ENCODE measurements at regions not wholly inside any gene's neighbourhood (a gene's known extent, or its start where the extent isn't known, plus 50 kb on each side); places are given as distances from the start of the nearest gene placed in this dataset.
"Not testable (repeated sequence)": the region's sequence is repeated elsewhere in the genome, so short reads cannot be mapped to it uniquely, and the experiment has no call there.

- Histone ChIP-seq H3K27me3 (ENCODE audit: low read depth, low read length) (no peaks in the 10 kb centered on the region), H3K36me3 (ENCODE audit: control insufficient read depth in 1 of 2, insufficient read depth in 2 of 2, low read length in 2 of 2) (no peaks in the 10 kb centered on the region), H3K27ac (ENCODE audit: low read length) (no peak overlapping the region), H3K4me1 (ENCODE audit: control insufficient read depth in 1 of 2, insufficient read depth in 2 of 2, low read length in 2 of 2) (peaks cover 0 to 19% of the 10 kb centered on the region in 2 donors), H3K9me3 (ENCODE audit: control insufficient read depth in 1 of 2, low read length in 2 of 2) (no peaks in the 10 kb centered on the region), H3K4me3 (ENCODE audit: low read depth in 1 of 2, low read length in 2 of 2) (no peak overlapping the region)
Measured at GRCh38 chr2:58425368-58425767, 184.2 kb upstream of the FANCL start.

GRCh38 chr2:58419983-58420382, 178.9 kb upstream of the FANCL start:
- Histone ChIP-seq H3K4me1 (ENCODE audit: control insufficient read depth in 1 of 2, insufficient read depth in 2 of 2, low read length in 2 of 2) (no peaks in the 10 kb centered on the region), H3K9me3 (ENCODE audit: control insufficient read depth in 1 of 2, low read length in 2 of 2) (no peaks in the 10 kb centered on the region), H3K27me3 (ENCODE audit: low read depth, low read length) (no peaks in the 10 kb centered on the region), H3K27ac (ENCODE audit: low read length) (no peak overlapping the region), H3K4me3 (ENCODE audit: low read depth in 1 of 2, low read length in 2 of 2) (no peak overlapping the region), H3K36me3 (ENCODE audit: control insufficient read depth in 1 of 2, insufficient read depth in 2 of 2, low read length in 2 of 2) (no peaks in the 10 kb centered on the region)

- Histone ChIP-seq H3K4me1 (ENCODE audit: control insufficient read depth in 1 of 2, insufficient read depth in 2 of 2, low read length in 2 of 2) (no peaks in the 10 kb centered on the region), H3K9me3 (ENCODE audit: control insufficient read depth in 1 of 2, low read length in 2 of 2) (no peaks in the 10 kb centered on the region), H3K4me3 (ENCODE audit: low read depth in 1 of 2, low read length in 2 of 2) (no peak overlapping the region), H3K36me3 (ENCODE audit: control insufficient read depth in 1 of 2, insufficient read depth in 2 of 2, low read length in 2 of 2) (no peaks in the 10 kb centered on the region), H3K27ac (ENCODE audit: low read length) (no peak overlapping the region), H3K27me3 (ENCODE audit: low read depth, low read length) (no peaks in the 10 kb centered on the region)
Measured at GRCh38 chr2:58416696-58417095, 175.6 kb upstream of the FANCL start.

- H3K27me3 ChIP-seq (ENCODE audit: low read depth, low read length) = no peaks in the 10 kb centered on the region
- no peaks in the 10 kb centered on the region for H3K36me3 ChIP-seq (ENCODE audit: control insufficient read depth in 1 of 2, insufficient read depth in 2 of 2, low read length in 2 of 2)
- no peak overlapping the region for H3K27ac ChIP-seq (ENCODE audit: low read length)
- no peaks in the 10 kb centered on the region for H3K9me3 ChIP-seq (ENCODE audit: control insufficient read depth in 1 of 2, low read length in 2 of 2)
- no peaks in the 10 kb centered on the region for H3K4me1 ChIP-seq (ENCODE audit: control insufficient read depth in 1 of 2, insufficient read depth in 2 of 2, low read length in 2 of 2)
- no peak overlapping the region for H3K4me3 ChIP-seq (ENCODE audit: low read depth in 1 of 2, low read length in 2 of 2)
Measured at GRCh38 chr2:58414506-58414905, 173.4 kb upstream of the FANCL start.

GRCh38 chr2:58410549-58410948, 169.4 kb upstream of the FANCL start:
- no peaks in the 10 kb centered on the region for H3K9me3 ChIP-seq (ENCODE audit: control insufficient read depth in 1 of 2, low read length in 2 of 2)
- H3K27me3 ChIP-seq (ENCODE audit: low read depth, low read length) = no peaks in the 10 kb centered on the region
- H3K36me3 ChIP-seq (ENCODE audit: control insufficient read depth in 1 of 2, insufficient read depth in 2 of 2, low read length in 2 of 2) = no peaks in the 10 kb centered on the region
- no peak overlapping the region for H3K4me3 ChIP-seq (ENCODE audit: low read depth in 1 of 2, low read length in 2 of 2)
- no peak overlapping the region for H3K27ac ChIP-seq (ENCODE audit: low read length)
- H3K4me1 ChIP-seq (ENCODE audit: control insufficient read depth in 1 of 2, insufficient read depth in 2 of 2, low read length in 2 of 2) = no peaks in the 10 kb centered on the region

- Histone ChIP-seq H3K27ac (ENCODE audit: low read length) (no peak overlapping the region), H3K4me3 (ENCODE audit: low read depth in 1 of 2, low read length in 2 of 2) (no peak overlapping the region), H3K9me3 (ENCODE audit: control insufficient read depth in 1 of 2, low read length in 2 of 2) (no peaks in the 10 kb centered on the region), H3K36me3 (ENCODE audit: control insufficient read depth in 1 of 2, insufficient read depth in 2 of 2, low read length in 2 of 2) (no peaks in the 10 kb centered on the region), H3K4me1 (ENCODE audit: control insufficient read depth in 1 of 2, insufficient read depth in 2 of 2, low read length in 2 of 2) (no peaks in the 10 kb centered on the region), H3K27me3 (ENCODE audit: low read depth, low read length) (no peaks in the 10 kb centered on the region)
Measured at GRCh38 chr2:58407487-58407886, 166.4 kb upstream of the FANCL start.

- H3K9me3 ChIP-seq (ENCODE audit: control insufficient read depth in 1 of 2, low read length in 2 of 2) = no peaks in the 10 kb centered on the region
- no peaks in the 10 kb centered on the region for H3K27me3 ChIP-seq (ENCODE audit: low read depth, low read length)
- H3K4me1 ChIP-seq (ENCODE audit: control insufficient read depth in 1 of 2, insufficient read depth in 2 of 2, low read length in 2 of 2) = no peaks in the 10 kb centered on the region
- H3K27ac ChIP-seq (ENCODE audit: low read length) = no peak overlapping the region
- no peaks in the 10 kb centered on the region for H3K36me3 ChIP-seq (ENCODE audit: control insufficient read depth in 1 of 2, insufficient read depth in 2 of 2, low read length in 2 of 2)
- no peak overlapping the region for H3K4me3 ChIP-seq (ENCODE audit: low read depth in 1 of 2, low read length in 2 of 2)
Measured at GRCh38 chr2:58405341-58405740, 164.2 kb upstream of the FANCL start.

- no peaks in the 10 kb centered on the region for H3K4me1 ChIP-seq (ENCODE audit: control insufficient read depth in 1 of 2, insufficient read depth in 2 of 2, low read length in 2 of 2)
Measured at GRCh38 chr2:58401936-58402335, 160.8 kb upstream of the FANCL start.

GRCh38 chr2:58398406-58398805, 157.3 kb upstream of the FANCL start:
- H3K27me3 ChIP-seq (ENCODE audit: low read depth, low read length) = no peaks in the 10 kb centered on the region

More at GRCh38 chr2:58401936-58402335, 160.8 kb upstream of the FANCL start:
- no peaks in the 10 kb centered on the region for H3K36me3 ChIP-seq (ENCODE audit: control insufficient read depth in 1 of 2, insufficient read depth in 2 of 2, low read length in 2 of 2)
- H3K9me3 ChIP-seq (ENCODE audit: control insufficient read depth in 1 of 2, low read length in 2 of 2) = no peaks in the 10 kb centered on the region
- no peak overlapping the region for H3K27ac ChIP-seq (ENCODE audit: low read length)
- H3K27me3 ChIP-seq (ENCODE audit: low read depth, low read length) = no peaks in the 10 kb centered on the region
- H3K4me3 ChIP-seq (ENCODE audit: low read depth in 1 of 2, low read length in 2 of 2) = no peak overlapping the region

GRCh38 chr2:58387701-58388100, 146.6 kb upstream of the FANCL start:
- Histone ChIP-seq H3K36me3 (ENCODE audit: control insufficient read depth in 1 of 2, insufficient read depth in 2 of 2, low read length in 2 of 2) (no peaks in the 10 kb centered on the region), H3K27ac (ENCODE audit: low read length) (no peak overlapping the region), H3K27me3 (ENCODE audit: low read depth, low read length) (no peaks in the 10 kb centered on the region), H3K4me3 (ENCODE audit: low read depth in 1 of 2, low read length in 2 of 2) (no peak overlapping the region), H3K9me3 (ENCODE audit: control insufficient read depth in 1 of 2, low read length in 2 of 2) (no peaks in the 10 kb centered on the region), H3K4me1 (ENCODE audit: control insufficient read depth in 1 of 2, insufficient read depth in 2 of 2, low read length in 2 of 2) (no peaks in the 10 kb centered on the region)

More at GRCh38 chr2:58398406-58398805, 157.3 kb upstream of the FANCL start:
- no peaks in the 10 kb centered on the region for H3K4me1 ChIP-seq (ENCODE audit: control insufficient read depth in 1 of 2, insufficient read depth in 2 of 2, low read length in 2 of 2)
- no peak overlapping the region for H3K27ac ChIP-seq (ENCODE audit: low read length)
- H3K4me3 ChIP-seq (ENCODE audit: low read depth in 1 of 2, low read length in 2 of 2) = no peak overlapping the region
- H3K36me3 ChIP-seq (ENCODE audit: control insufficient read depth in 1 of 2, insufficient read depth in 2 of 2, low read length in 2 of 2) = no peaks in the 10 kb centered on the region
- no peaks in the 10 kb centered on the region for H3K9me3 ChIP-seq (ENCODE audit: control insufficient read depth in 1 of 2, low read length in 2 of 2)

GRCh38 chr2:58386904-58387303, 145.8 kb upstream of the FANCL start:
- H3K9me3 ChIP-seq (ENCODE audit: control insufficient read depth in 1 of 2, low read length in 2 of 2); H3K36me3 ChIP-seq (ENCODE audit: control insufficient read depth in 1 of 2, insufficient read depth in 2 of 2, low read length in 2 of 2); H3K4me3 ChIP-seq (ENCODE audit: low read depth in 1 of 2, low read length in 2 of 2); H3K27ac ChIP-seq (ENCODE audit: low read length); H3K4me1 ChIP-seq (ENCODE audit: control insufficient read depth in 1 of 2, insufficient read depth in 2 of 2, low read length in 2 of 2); H3K27me3 ChIP-seq (ENCODE audit: low read depth, low read length): not testable (repeated sequence)

- Histone ChIP-seq H3K36me3 (ENCODE audit: control insufficient read depth in 1 of 2, insufficient read depth in 2 of 2, low read length in 2 of 2) (no peaks in the 10 kb centered on the region), H3K27ac (ENCODE audit: low read length) (no peak overlapping the region)
Measured at GRCh38 chr2:58378152-58378551, 137.0 kb upstream of the FANCL start.

More at GRCh38 chr2:58378152-58378551, 137.0 kb upstream of the FANCL start:
- Histone ChIP-seq H3K9me3 (ENCODE audit: control insufficient read depth in 1 of 2, low read length in 2 of 2) (no peaks in the 10 kb centered on the region), H3K4me1 (ENCODE audit: control insufficient read depth in 1 of 2, insufficient read depth in 2 of 2, low read length in 2 of 2) (no peaks in the 10 kb centered on the region), H3K4me3 (ENCODE audit: low read depth in 1 of 2, low read length in 2 of 2) (no peak overlapping the region), H3K27me3 (ENCODE audit: low read depth, low read length) (no peaks in the 10 kb centered on the region)
